ENCODE measurements at regions not wholly inside any gene's neighbourhood (a gene's known extent, or its start where the extent isn't known, plus 50 kb on each side); places are given as distances from the start of the nearest gene placed in this dataset.

DNA sequence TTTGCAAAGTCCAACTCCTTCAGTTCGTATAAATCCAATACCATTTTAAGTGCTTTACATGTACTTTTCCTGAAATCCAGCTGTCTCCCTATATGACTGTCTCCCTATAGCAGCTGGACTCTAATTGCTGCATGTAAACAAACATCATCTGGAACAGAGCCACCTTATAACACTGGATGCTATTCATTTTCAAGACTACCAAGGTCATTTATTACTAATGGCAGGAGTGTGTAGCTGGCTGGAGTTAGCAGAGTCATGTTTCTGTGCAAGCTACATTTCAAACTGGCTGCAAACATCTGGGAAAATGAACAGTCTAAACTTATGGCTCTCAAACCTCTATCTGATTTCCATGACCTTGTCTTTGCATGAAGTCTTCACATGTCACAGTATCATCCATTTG is 575.2 kb downstream of the PIK3C3 start:
- TF ChIP-seq, protein P1, sequence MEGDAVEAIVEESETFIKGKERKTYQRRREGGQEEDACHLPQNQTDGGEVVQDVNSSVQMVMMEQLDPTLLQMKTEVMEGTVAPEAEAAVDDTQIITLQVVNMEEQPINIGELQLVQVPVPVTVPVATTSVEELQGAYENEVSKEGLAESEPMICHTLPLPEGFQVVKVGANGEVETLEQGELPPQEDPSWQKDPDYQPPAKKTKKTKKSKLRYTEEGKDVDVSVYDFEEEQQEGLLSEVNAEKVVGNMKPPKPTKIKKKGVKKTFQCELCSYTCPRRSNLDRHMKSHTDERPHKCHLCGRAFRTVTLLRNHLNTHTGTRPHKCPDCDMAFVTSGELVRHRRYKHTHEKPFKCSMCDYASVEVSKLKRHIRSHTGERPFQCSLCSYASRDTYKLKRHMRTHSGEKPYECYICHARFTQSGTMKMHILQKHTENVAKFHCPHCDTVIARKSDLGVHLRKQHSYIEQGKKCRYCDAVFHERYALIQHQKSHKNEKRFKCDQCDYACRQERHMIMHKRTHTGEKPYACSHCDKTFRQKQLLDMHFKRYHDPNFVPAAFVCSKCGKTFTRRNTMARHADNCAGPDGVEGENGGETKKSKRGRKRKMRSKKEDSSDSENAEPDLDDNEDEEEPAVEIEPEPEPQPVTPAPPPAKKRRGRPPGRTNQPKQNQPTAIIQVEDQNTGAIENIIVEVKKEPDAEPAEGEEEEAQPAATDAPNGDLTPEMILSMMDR (IDR thresholded peaks at IDR 0.05) = no peak
- no peak for TF ChIP-seq POLR2A (IDR thresholded peaks at IDR 0.05)

Data from heart left ventricle (tissue), 13 donors.